ENCODE measurements at regions not wholly inside any gene's neighbourhood (a gene's known extent, or its start where the extent isn't known, plus 50 kb on each side); places are given as distances from the start of the nearest gene placed in this dataset.
"Not testable (repeated sequence)": the region's sequence is repeated elsewhere in the genome, so short reads cannot be mapped to it uniquely, and the experiment has no call there.

DNA sequence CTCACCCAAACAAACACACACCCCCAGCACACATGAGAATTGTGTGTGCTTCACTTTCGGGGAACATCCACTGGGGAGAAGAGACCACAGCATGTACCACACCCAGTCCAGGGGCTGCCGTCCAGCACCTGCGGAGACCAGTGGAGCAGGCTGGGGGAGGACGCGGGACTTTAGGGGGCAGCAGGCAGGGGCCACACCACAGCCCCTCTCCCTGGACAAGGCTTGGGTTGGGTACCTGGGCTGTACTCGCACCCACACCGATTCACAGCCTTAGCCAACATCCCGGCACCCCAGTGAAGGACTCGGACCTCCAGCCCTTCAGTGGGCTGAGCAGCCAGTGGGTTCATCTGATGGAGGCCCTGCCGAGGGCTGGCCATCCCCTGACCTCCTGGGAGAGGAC, 63.3 kb downstream of the RBFOX3 start:
- H3K4me1 ChIP-seq = no peaks in the 10 kb centered on the region
- TF ChIP-seq POLR2A (IDR thresholded peaks at IDR 0.05) = no peak
- TF ChIP-seq, protein P1, sequence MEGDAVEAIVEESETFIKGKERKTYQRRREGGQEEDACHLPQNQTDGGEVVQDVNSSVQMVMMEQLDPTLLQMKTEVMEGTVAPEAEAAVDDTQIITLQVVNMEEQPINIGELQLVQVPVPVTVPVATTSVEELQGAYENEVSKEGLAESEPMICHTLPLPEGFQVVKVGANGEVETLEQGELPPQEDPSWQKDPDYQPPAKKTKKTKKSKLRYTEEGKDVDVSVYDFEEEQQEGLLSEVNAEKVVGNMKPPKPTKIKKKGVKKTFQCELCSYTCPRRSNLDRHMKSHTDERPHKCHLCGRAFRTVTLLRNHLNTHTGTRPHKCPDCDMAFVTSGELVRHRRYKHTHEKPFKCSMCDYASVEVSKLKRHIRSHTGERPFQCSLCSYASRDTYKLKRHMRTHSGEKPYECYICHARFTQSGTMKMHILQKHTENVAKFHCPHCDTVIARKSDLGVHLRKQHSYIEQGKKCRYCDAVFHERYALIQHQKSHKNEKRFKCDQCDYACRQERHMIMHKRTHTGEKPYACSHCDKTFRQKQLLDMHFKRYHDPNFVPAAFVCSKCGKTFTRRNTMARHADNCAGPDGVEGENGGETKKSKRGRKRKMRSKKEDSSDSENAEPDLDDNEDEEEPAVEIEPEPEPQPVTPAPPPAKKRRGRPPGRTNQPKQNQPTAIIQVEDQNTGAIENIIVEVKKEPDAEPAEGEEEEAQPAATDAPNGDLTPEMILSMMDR (IDR thresholded peaks at IDR 0.05) = no peak
- H3K4me3 ChIP-seq = no peak overlapping the region
- no peaks in the 10 kb centered on the region for H3K27me3 ChIP-seq
- H3K9me3 ChIP-seq = no peaks in the 10 kb centered on the region
- DNase-seq = peak in 1 of 3 donors; percentile 39
- H3K36me3 ChIP-seq = no peaks in the 10 kb centered on the region
- no peak overlapping the region for H3K27ac ChIP-seq

DNA sequence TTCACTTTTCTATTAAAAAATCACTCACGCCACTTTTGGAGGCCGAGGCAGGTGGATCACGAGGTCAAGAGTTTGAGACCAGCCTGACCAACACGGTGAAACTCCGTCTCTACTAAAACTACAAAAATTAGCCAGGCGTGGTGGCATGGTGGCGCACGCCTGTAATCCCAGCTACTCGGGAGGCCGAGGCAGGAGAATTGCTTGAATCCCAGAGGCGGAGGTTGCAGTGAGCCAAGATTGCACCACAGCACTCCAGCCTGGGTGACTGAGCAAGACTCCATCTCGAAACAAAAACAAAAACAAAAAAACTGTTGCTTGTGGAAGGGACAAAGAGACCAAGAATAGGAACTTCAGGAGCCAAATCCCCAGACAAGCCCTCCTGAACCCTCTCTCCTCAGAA, 63.7 kb downstream of the RBFOX3 start:
- H3K4me1 ChIP-seq, H3K9me3 ChIP-seq, H3K36me3 ChIP-seq, H3K27ac ChIP-seq, H3K27me3 ChIP-seq, DNase-seq, H3K4me3 ChIP-seq: not testable (repeated sequence)

DNA sequence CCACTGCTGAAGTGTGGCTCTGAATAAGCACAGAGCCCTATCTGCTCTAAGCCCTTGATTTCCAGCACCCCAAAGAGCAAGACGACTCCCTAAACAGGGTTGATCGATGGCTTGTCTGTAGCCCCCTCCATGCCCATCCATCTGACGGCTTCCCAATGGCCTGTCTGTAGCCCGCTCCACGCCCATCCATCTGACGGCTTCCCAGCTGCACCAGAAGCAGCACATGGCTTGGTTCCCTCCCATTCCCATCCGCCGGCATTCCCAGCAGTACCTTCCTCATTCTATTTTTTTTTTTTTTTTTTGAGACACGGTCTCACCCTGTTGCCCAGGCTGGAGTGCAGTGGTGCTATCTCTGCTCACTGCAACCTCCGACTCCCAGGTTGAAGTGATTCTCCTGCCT, 64.5 kb downstream of the RBFOX3 start:
- H3K4me3 ChIP-seq = no peak overlapping the region
- H3K27ac ChIP-seq = no peak overlapping the region
- TF ChIP-seq, protein P1 (IDR thresholded peaks at IDR 0.05) = no peak
- no peak for TF ChIP-seq POLR2A (IDR thresholded peaks at IDR 0.05)
- no peak for DNase-seq
- H3K27me3 ChIP-seq = no peaks in the 10 kb centered on the region
- no peaks in the 10 kb centered on the region for H3K4me1 ChIP-seq
- H3K9me3 ChIP-seq = no peaks in the 10 kb centered on the region
- no peaks in the 10 kb centered on the region for H3K36me3 ChIP-seq

DNA sequence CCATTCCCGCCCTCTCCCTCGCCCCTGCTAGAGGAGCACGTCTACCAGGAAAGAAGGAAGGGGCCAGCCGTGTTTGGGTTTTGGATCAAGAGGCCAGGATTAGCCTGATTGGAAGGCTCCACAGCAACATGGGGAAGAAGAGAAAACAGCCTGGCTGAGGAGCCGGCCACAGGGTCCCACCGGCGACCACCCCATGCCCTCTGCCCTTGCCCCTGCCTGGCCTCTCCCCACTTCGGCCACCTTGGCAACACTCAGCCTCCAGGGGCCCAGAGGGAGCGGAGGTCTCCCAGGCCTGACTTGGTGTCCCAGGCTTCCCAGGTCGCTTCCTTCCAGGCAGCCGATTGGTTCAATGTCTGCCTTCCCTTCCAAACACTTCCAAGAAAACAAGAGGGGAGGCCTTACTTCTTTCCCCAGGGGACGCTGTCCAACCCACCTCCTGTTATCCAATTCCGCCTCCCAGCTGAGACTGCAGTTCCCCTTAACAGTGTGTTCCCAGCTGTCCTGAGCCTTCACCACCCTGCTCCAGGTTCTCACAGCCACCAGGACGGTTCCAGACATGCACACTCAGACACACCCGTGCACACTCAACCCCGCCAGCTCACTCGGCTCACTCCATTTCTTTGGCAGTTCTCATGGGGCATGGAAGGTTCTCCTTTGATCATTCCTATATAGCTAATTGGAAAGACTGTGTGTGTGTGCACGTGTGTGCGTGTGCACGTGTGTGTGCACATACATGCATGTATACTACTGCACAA, 65.4 kb downstream of the RBFOX3 start:
- Histone ChIP-seq H3K9me3 (no peaks in the 10 kb centered on the region), H3K4me1 (no peaks in the 10 kb centered on the region), H3K4me3 (no peak overlapping the region), H3K36me3 (no peaks in the 10 kb centered on the region), H3K27ac (no peak overlapping the region), H3K27me3 (no peaks in the 10 kb centered on the region)
- DNase-seq = no peak
- no peak for TF ChIP-seq POLR2A (IDR thresholded peaks at IDR 0.05)
- TF ChIP-seq, protein P1 (IDR thresholded peaks at IDR 0.05) = no peak

DNA sequence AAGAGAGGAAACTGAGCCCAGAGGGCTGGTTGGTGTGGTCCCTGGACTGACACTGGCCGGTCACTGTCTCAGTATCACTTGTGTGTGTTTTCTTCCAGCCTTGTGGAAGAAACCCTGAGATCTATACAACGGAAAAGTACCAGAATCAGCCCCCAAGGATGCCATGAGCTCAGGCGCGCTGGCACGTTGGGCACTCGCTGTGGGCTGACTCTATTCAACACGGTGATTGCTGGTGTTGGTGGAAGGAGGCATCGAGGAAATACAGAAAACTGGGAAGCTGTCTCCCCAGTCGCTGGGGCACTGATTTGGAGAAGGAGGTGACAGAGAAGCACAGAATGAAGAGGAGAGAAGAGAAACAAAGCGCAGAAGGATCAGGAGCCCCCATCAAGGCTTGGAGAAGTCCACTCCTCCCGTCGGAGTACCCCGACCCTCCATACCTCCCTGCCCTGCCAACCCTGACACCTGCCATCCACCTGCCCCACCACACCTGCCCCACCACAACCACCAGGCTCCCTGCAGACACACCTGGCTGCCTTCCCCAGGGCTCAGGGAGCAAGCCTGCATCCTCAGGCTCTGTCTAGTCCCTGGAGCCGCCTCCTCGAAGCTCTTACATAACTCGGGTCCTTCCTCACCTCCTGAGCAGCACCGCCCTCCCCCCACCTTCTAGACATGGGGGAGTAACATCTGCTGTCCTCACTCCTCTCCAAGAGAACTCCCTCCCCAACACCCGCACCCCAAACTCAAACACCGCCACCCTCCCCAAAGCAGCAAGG, 66.5 kb downstream of the RBFOX3 start:
- Histone ChIP-seq H3K27me3 (no peaks in the 10 kb centered on the region), H3K36me3 (no peaks in the 10 kb centered on the region), H3K27ac (no peak overlapping the region), H3K4me1 (no peaks in the 10 kb centered on the region), H3K4me3 (no peak overlapping the region), H3K9me3 (no peaks in the 10 kb centered on the region)
- TF ChIP-seq, protein P1 (IDR thresholded peaks at IDR 0.05) = no peak
- TF ChIP-seq POLR2A (IDR thresholded peaks at IDR 0.05) = no peak
- DNase-seq = no peak

DNA sequence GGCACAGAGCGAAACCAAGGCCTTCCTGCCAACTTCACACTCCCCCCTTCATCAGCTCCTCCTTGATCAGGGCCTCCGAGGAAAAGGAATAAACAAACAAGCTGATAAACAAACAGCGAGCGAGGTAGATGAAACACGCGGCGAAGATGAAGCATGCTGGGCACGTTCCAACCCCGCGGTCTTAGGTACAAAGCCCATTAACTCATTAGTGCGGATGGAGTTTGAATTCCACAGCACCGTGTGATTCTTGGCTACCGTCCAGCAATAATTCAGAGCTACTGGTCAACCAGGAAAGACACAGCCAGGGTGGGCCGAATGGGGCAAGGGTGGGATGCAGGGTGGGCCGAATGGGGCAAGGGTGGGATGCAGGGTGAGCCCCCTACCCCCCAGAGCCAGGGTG, 67.3 kb downstream of the RBFOX3 start:
- H3K27ac ChIP-seq = no peak overlapping the region

More for the DNA sequence above, 67.3 kb downstream of the RBFOX3 start:
- TF ChIP-seq, protein P1 (IDR thresholded peaks at IDR 0.05) = no peak
- no peak for TF ChIP-seq POLR2A (IDR thresholded peaks at IDR 0.05)
- Histone ChIP-seq H3K36me3 (no peaks in the 10 kb centered on the region), H3K9me3 (no peaks in the 10 kb centered on the region), H3K27me3 (no peaks in the 10 kb centered on the region), H3K4me1 (no peaks in the 10 kb centered on the region), H3K4me3 (no peak overlapping the region)
- DNase-seq = no peak
